ENCODE measurements at regions not wholly inside any gene's neighbourhood (a gene's known extent, or its start where the extent isn't known, plus 50 kb on each side); places are given as distances from the start of the nearest gene placed in this dataset.
"Not testable (repeated sequence)": the region's sequence is repeated elsewhere in the genome, so short reads cannot be mapped to it uniquely, and the experiment has no call there.

- DNase-seq (ENCODE audit: low read depth in 4 of 4, low spot score in 3 of 4) = no peak
These were observed 338.0 kb downstream of the TEX29 start for GRCh38 chr13:111658145-111659100.

- DNase-seq (ENCODE audit: low read depth in 4 of 4, low spot score in 3 of 4) = no peak
These were observed 338.9 kb downstream of the TEX29 start for GRCh38 chr13:111659219-111659775.

DNA sequence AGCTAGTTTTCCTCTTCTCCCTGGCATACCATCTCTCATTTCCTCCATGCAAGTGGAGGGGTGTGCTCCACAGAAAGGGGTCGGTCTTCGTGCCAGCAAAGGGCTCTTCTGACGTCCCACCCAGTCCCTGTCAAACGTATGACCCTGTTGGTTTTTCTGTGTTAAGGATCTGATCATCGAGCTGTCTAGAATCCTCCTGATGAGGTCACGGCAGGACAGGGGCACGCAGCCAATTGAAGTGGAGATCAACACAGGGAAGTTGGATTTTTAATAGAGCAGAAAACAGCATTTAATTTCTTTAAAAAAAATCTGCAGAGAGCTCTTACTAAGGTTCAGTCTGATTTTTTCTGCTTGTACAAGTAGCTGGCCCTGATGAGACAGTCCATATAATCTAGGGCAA, 339.4 kb downstream of the TEX29 start:
- no peak for DNase-seq (ENCODE audit: low read depth in 4 of 4, low spot score in 3 of 4)

DNA sequence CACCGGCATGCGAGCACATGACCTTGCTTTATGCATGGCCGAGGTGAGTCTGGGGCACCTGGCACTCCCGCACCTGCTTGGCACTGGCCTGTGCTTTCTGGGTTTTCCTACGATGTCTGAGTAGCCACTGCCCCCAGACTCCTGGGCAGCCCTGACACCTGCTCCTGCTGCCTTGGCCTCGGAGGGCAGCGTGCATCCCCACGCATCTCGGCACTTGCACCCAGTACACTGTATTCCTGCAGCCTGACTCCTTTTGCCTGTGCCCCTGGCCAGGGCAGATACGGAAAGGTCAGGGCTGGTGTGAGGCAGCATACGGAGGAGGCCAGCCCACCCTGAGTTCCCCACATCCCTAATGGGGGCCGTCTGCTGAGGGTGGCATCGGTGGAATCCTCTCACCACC, 340.6 kb downstream of the TEX29 start:
- DNase-seq (ENCODE audit: low read depth in 4 of 4, low spot score in 3 of 4) = no peak

DNA sequence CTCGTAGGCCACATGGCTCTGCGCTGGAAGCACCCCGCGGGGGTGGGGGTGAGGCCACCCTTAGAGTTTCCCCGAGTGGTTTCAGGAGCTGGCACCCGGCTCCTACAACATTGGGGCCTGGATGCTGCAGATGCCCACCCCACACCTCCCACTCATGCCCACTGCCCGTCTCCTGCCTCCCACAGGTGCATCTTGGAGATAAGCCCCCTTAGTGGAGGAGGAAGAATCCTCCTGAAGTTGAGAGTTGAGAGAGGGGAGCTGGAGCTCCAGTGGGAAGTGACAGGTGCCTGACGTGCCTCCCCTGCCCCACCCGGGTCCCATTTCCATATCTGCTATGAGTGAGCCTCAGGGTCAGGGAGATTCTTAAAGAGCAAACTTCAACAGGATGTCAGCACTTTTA, 341.3 kb downstream of the TEX29 start:
- no peak for DNase-seq (ENCODE audit: low read depth in 4 of 4, low spot score in 3 of 4)

- no peak for DNase-seq (ENCODE audit: low read depth in 4 of 4, low spot score in 3 of 4)
These were observed 342.0 kb downstream of the TEX29 start for GRCh38 chr13:111662451-111662850.

DNA sequence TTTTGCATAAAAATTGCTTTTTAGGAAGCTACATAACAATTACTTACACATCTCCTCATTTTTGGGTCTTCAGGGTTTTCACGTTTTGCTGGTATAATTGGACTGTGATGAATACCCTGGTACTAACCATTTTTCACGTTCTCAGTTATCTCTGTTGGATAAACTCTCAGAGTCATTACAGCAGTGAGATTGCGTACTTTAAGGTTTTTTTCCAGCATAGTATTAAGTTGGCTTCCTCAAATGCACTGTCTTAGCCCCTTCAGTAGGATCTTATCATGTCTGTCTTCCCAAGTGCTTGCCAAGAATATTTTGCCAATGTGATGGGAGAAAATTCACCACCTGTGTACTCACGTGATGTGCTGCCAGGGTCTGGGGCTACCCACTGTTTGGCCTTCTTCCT, 342.5 kb downstream of the TEX29 start:
- DNase-seq (ENCODE audit: low read depth in 4 of 4, low spot score in 3 of 4) = no peak

DNA sequence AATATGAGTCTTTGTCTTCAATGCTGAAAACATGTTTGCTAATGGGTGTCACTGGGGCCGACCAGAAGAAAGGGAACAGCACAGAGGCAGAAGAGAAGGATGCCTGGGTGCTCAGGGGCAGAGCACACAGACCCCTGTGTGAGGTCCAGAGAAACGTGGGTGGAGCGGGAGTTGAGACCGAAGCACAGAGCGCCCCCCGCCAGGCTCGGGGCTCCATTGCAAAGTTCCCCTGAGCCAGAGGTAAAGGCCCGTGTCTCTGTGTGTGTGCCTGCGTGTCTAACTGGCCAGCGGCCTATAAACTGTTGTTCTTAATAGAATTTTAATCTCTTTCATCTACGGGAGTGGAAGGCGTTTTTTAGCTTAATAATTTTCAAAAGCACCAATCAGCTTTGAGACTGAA, 343.1 kb downstream of the TEX29 start:
- DNase-seq (ENCODE audit: low read depth in 4 of 4, low spot score in 3 of 4) = no peak

DNA sequence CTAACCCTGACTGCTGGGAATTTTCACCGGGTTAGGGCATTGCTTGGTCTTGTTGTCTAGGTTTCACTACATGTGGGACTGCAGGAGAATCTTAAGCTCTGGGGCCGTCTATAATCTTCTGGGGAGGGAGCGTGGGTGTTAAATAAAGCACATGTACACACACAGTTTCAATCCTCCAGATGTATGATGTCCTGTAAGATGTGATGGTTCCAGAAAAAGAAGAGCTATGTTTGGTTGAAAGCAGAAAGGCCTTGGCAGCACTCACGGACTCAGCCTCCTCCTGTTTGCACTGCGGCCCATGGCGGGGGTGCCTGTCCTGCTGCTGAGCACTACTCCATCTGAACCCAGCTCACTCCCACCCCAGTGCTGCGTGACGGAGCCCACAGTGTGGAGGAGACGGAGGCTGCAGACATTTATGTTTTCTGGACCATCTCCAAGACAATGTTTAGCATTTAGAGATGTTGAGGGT, 343.5 kb downstream of the TEX29 start:
- no peak for DNase-seq (ENCODE audit: low read depth in 4 of 4, low spot score in 3 of 4)

- no peak for DNase-seq (ENCODE audit: low read depth in 4 of 4, low spot score in 3 of 4)
These were observed 344.3 kb downstream of the TEX29 start for GRCh38 chr13:111664696-111665095.

DNA sequence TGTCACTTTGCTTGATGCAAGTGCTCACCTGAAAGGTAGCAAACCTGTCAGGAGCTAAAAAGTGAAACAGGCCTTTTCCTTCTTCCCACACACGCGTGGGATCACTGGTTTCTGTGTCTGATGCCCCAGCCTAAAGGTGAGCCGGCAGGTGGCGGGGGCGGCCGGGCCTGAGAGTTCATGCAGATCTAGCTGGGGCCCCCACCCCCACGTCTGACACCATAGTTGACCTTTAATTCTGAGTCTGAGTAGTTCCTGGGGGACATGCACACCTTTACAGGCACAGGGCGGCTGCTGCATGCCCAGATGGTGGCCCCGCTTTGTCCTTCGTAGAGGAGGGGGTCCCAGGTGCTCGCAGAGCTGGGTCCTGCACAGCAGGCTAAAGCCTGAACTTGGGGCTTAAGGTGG, 345.3 kb downstream of the TEX29 start:
- DNase-seq (ENCODE audit: low read depth in 4 of 4, low spot score in 3 of 4) = no peak

GRCh38 chr13:111666164-111666776, 345.8 kb downstream of the TEX29 start:
- no peak for DNase-seq (ENCODE audit: low read depth in 4 of 4, low spot score in 3 of 4)

- no peak for DNase-seq (ENCODE audit: low read depth in 4 of 4, low spot score in 3 of 4)
These were observed 347.3 kb downstream of the TEX29 start for GRCh38 chr13:111667757-111668156.

GRCh38 chr13:111668451-111668850, 348.0 kb downstream of the TEX29 start:
- no peak for DNase-seq (ENCODE audit: low read depth in 4 of 4, low spot score in 3 of 4)

DNA sequence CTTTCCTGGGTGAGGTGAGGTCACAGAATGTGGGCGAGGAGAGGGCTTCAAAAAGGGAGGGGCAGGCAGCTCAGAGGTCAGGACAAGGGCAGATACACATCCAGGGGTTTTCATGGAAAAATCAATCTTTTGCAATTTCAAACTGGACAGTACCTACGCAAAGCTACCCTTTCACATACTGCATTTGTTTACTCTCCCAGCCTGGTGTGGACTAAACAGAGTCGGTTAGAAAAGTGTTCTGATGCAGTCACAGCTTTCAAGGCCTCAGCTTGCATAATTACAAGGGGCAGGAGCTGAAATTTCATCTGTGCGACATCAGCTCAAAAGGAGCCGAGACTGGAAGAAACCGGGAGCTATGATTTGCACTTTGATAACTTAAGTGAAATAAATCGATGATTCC, 351.8 kb downstream of the TEX29 start:
- DNase-seq (ENCODE audit: low read depth in 4 of 4, low spot score in 3 of 4) = not testable (repeated sequence)

DNA sequence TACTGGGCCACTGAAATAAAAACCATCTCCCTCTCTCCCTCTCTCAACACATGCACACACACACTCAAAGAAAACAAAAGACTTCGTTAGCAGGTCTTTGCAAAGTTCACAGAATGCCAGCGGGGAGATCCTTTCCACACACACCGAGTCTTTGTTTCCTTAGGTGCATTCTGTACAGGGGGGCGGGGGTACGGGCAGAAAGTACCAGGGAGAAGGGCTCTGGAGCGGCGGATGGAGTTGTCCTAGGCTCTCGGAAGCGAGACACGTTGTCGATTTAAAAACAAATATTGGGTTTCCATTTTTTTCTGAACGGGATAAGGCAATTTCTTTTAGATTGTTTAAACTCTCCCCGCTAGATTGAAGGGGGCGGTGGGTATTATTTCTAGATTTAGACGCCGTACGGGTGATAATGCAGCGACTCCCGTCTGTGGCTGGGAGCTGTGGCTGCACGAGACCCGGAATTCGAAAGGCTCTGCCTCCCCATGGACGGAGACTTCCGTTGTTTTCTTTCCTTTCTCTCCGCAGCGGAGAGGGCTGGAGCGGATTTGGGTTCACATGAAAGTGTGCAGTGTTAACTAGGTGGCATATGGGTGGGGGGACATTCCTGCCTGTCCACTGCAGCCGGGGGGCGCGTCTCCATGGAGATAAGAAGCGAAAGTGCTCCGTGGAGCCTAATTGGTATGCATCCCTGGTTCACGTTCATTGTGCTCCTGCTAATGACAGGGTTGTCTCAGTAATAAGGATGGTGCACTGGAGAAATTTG, 357.9 kb downstream of the TEX29 start:
- DNase-seq (ENCODE audit: low read depth in 4 of 4, low spot score in 3 of 4) = not testable (repeated sequence)

DNA sequence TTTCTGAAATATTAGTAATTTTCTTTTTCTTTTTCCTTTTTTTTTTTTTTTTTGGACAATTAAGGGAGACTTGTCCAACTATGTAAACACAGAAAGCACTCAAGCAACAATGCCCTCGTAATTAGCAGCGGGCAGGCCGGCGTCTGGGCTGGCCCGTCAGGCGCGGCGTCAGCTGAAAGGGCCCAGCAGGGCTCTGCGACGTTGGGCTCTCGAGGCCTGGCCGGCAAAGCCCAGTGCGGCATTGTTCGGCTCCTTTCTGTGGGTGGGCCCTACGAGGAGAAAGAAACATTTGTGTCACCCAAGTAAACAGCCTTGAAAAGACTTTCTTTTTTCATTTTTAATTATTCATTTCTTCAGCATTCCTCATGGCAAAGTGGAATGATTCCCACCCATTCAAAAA, 359.2 kb downstream of the TEX29 start:
- not testable (repeated sequence) for DNase-seq (ENCODE audit: low read depth in 4 of 4, low spot score in 3 of 4)

DNA sequence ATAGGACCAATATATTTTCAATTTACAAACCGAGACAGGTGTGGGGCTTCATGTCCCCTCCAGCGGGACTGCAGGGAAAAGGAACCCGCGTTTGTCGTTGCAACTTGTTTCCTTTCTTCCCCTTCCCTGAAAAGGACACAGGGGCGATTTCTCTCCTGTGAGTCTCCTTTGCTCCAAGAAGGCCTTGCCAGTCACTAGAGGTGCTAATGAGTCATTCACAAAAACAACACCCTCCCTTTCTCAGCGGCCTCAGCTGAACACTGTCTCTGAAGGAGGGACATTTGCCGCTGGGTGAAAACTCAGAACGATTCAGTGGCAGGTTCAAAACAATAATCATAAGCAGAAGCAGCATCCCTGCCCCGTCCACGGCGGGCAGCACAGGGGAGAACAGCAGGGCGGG, 359.7 kb downstream of the TEX29 start:
- DNase-seq (ENCODE audit: low read depth in 4 of 4, low spot score in 3 of 4) = not testable (repeated sequence)

- DNase-seq (ENCODE audit: low read depth in 4 of 4, low spot score in 3 of 4) = not testable (repeated sequence)
These were observed 371.6 kb downstream of the TEX29 start for GRCh38 chr13:111692028-111692427.

- DNase-seq (ENCODE audit: low read depth in 4 of 4, low spot score in 3 of 4) = not testable (repeated sequence)
These were observed 370.8 kb upstream of the SOX1 start for GRCh38 chr13:111696121-111696520.

DNA sequence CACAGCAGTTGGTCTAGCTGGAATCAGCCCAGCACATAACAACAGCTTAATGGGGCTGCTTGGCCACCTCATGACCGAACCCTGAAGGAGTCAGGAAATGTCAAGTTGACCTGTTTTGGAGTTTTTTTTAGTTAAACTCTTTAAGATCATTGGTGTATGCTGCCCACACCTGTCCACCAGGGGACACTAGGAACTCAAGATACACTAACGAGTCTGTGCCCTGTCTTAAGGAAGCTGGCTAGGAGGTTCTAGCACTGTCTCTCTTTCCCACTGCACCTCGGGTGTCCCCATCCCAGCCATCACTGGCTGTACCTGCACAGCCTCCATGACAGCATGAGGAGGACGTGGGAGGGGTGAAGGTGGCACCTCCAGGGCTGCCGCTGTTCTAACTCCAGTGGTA, 364.9 kb upstream of the SOX1 start:
- not testable (repeated sequence) for DNase-seq (ENCODE audit: low read depth in 4 of 4, low spot score in 3 of 4)
